Right lobe of liver (tissue), 4 donors: ENCODE measurements at regions not wholly inside any gene's neighbourhood (a gene's known extent, or its start where the extent isn't known, plus 50 kb on each side); places are given as distances from the start of the nearest gene placed in this dataset.

ENCODE experiments used
- CTCF ChIP-seq, 4 donors: fragments of 200-600 bp in 3 of 4; fragments of 450-650 bp in 1 of 4; IDR thresholded peaks; one replicate each; pipeline versions ENCODE4 v1.5.1 to v1.8.0; 2016 to 2022; ENCODE audit warnings: antibody characterized with exemption in 4 of 4, mild to moderate bottlenecking in 2 of 4
- POLR2A ChIP-seq: fragments of 450-650 bp; IDR thresholded peaks from one replicate; pipeline ENCODE4 v1.6.1; 2017; ENCODE audit warnings: antibody characterized with exemption, mild to moderate bottlenecking
- donor health status: DM: no; HTN: no; CAD: no.
- donor health status: DM: no; HTN: no; CAD: no.
- donor health status: DM: no; HTN: yes; CAD: no.

GRCh38 chr20:51144476-51144875, 121.6 kb upstream of the KCNG1 start:
- TF ChIP-seq CTCF (IDR thresholded peaks at IDR 0.05) (no peak), POLR2A (no peak)
